Prostate gland (tissue), 2 donors: ENCODE measurements at regions not wholly inside any gene's neighbourhood (a gene's known extent, or its start where the extent isn't known, plus 50 kb on each side); places are given as distances from the start of the nearest gene placed in this dataset.

Experiments
- POLR2A ChIP-seq: fragments of 450-650 bp; IDR thresholded peaks from one replicate; pipeline ENCODE4 v1.6.1; 2016; ENCODE audit warnings: antibody characterized with exemption, mild to moderate bottlenecking
- POLR2AphosphoS5 ChIP-seq: sonication (generic); formaldehyde crosslinking; IDR thresholded peaks from one replicate; pipeline ENCODE4 v1.6.1; 2017; ENCODE audit warnings: antibody characterized with exemption
- TF ChIP-seq, protein P1 (sequence below), 4 experiments: fragments of 200-600 bp in 2 of 4; fragments of 450-650 bp in 2 of 4; sonication (generic) in 2 of 4; IDR thresholded peaks; 1 replicate in 3 of 4; 2 replicates in 1 of 4; pipeline ENCODE4 v1.5.1; 2016 to 2019; ENCODE audit warnings: antibody characterized with exemption in 4 of 4, mild to moderate bottlenecking in 2 of 4, moderate library complexity in 2 of 4

DNA sequence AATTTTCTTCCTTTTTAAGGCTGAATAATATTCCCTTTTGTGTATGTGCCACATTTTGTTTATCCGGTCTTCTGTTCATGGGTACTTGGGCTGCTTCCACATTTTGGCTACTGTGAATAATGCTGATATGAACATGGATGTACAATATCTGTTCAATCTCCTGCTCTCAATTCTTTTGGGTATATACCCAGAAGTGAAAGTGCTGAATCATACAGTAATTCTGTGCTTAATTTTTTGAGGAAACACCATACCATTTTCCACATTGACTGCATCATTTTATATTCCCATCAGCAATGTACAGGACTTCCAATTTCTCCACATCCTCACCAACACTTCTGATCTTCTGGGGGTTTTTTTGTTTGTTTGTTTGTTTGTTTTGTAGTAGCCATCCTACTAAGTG, 135.0 kb upstream of the INHBA start:
- TF ChIP-seq, protein P1, sequence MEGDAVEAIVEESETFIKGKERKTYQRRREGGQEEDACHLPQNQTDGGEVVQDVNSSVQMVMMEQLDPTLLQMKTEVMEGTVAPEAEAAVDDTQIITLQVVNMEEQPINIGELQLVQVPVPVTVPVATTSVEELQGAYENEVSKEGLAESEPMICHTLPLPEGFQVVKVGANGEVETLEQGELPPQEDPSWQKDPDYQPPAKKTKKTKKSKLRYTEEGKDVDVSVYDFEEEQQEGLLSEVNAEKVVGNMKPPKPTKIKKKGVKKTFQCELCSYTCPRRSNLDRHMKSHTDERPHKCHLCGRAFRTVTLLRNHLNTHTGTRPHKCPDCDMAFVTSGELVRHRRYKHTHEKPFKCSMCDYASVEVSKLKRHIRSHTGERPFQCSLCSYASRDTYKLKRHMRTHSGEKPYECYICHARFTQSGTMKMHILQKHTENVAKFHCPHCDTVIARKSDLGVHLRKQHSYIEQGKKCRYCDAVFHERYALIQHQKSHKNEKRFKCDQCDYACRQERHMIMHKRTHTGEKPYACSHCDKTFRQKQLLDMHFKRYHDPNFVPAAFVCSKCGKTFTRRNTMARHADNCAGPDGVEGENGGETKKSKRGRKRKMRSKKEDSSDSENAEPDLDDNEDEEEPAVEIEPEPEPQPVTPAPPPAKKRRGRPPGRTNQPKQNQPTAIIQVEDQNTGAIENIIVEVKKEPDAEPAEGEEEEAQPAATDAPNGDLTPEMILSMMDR (IDR thresholded peaks at IDR 0.05), result no peak
- TF ChIP-seq POLR2A (no peak), POLR2AphosphoS5 (no peak)
